GM12872 (cell line): ENCODE measurements at regions not wholly inside any gene's neighbourhood (a gene's known extent, or its start where the extent isn't known, plus 50 kb on each side); places are given as distances from the start of the nearest gene placed in this dataset.

Experiments
- CTCF ChIP-seq: IDR thresholded peaks from 3 replicates; pipeline ENCODE4 v1.5.1; 2011; ENCODE audit warnings: low read depth, mild to moderate bottlenecking, low read length, moderate library complexity; ENCODE audit not compliant: insufficient read depth

GRCh38 chr5:2110137-2110933 lies 227.6 kb upstream of the IRX4 start:
- no peak for TF ChIP-seq CTCF

- no peak for TF ChIP-seq CTCF
Measured at GRCh38 chr5:2109566-2109965, 226.8 kb upstream of the IRX4 start.

DNA sequence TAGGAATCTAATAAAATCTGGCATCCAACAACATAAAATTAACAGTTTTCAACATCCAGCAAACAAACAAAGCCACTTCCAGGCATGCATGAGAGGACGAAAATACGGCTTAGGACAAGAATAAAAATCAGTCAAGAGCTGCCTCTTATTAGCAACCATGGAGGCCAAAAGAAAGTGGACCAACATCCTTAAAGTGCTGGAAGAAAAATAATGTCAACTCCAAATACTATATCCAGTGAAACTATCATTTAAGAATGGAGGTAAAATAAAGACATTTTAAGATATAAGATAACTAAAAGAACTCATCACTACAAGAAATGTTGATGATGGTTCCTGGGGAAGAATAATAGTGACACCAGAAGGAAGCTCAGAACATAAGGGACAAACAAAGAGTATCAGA lies 224.0 kb upstream of the IRX4 start:
- TF ChIP-seq CTCF = no peak

GRCh38 chr5:2105141-2105540 lies 222.4 kb upstream of the IRX4 start:
- no peak for TF ChIP-seq CTCF

- TF ChIP-seq CTCF = no peak
Measured at GRCh38 chr5:2103940-2104339, 221.2 kb upstream of the IRX4 start.

GRCh38 chr5:2102819-2103776 lies 220.4 kb upstream of the IRX4 start:
- no peak for TF ChIP-seq CTCF

GRCh38 chr5:2101685-2102084 lies 219.0 kb upstream of the IRX4 start:
- no peak for TF ChIP-seq CTCF
